ENCODE measurements at regions not wholly inside any gene's neighbourhood (a gene's known extent, or its start where the extent isn't known, plus 50 kb on each side); places are given as distances from the start of the nearest gene placed in this dataset.

DNA sequence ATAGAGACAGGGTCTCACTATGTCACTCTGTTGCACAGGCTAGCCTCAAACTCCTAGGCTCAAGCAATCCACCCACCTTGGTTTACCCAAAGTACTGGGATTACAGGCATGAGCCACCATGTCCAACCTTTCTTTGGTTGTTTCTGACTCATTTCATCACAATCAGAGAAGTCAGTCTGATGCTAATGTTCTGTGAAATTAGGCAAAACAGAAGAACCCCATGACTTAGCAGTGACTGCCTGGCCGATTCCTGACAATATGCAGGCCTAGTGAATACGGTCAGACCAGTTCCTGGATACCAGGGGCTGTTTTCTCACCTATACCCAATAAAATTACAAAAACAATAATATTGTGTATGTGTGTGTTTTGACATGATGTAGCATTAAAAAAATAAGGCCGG lies 58.8 kb upstream of the BTN3A2 start:
- no TSS peak for BruUV-seq (replicated peaks)
- Histone ChIP-seq H3K27me3 (ENCODE audit: control insufficient read depth, insufficient read depth, low read length) (no peaks in the 10 kb centered on the region), H3K4me3 (ENCODE audit: low read depth in 2 of 2, low read length in 2 of 2) (no peak overlapping the region), H3K4me1 (ENCODE audit: control insufficient read depth, insufficient read depth, low read length) (peaks cover 9% of the 10 kb centered on the region), H3K9me3 (ENCODE audit: control insufficient read depth, insufficient read depth, low read depth, low read length) (no peaks in the 10 kb centered on the region), H3K36me3 (ENCODE audit: control insufficient read depth, insufficient read depth, low read length) (no peaks in the 10 kb centered on the region), H3K27ac (ENCODE audit: low read length) (no peak overlapping the region)
- DNase-seq (ENCODE audit: low read depth, low spot score), result no peak
- ChIA-PET CTCF (no interaction called here), POLR2A (no interaction called here)
- no peak for TF ChIP-seq TCF7L2 (IDR thresholded peaks at IDR 0.05; ENCODE audit: low read depth, low read length)
- TF ChIP-seq SIN3A (IDR thresholded peaks at IDR 0.05; ENCODE audit: borderline replicate concordance, insufficient read depth, low read depth, low read length), result no peak
- TF ChIP-seq, protein P1, sequence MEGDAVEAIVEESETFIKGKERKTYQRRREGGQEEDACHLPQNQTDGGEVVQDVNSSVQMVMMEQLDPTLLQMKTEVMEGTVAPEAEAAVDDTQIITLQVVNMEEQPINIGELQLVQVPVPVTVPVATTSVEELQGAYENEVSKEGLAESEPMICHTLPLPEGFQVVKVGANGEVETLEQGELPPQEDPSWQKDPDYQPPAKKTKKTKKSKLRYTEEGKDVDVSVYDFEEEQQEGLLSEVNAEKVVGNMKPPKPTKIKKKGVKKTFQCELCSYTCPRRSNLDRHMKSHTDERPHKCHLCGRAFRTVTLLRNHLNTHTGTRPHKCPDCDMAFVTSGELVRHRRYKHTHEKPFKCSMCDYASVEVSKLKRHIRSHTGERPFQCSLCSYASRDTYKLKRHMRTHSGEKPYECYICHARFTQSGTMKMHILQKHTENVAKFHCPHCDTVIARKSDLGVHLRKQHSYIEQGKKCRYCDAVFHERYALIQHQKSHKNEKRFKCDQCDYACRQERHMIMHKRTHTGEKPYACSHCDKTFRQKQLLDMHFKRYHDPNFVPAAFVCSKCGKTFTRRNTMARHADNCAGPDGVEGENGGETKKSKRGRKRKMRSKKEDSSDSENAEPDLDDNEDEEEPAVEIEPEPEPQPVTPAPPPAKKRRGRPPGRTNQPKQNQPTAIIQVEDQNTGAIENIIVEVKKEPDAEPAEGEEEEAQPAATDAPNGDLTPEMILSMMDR (IDR thresholded peaks at IDR 0.05), result no peak
- no peak for TF ChIP-seq POLR2AphosphoS5 (IDR thresholded peaks at IDR 0.05; ENCODE audit: low read depth, low read length)
- TF ChIP-seq, protein P2, sequence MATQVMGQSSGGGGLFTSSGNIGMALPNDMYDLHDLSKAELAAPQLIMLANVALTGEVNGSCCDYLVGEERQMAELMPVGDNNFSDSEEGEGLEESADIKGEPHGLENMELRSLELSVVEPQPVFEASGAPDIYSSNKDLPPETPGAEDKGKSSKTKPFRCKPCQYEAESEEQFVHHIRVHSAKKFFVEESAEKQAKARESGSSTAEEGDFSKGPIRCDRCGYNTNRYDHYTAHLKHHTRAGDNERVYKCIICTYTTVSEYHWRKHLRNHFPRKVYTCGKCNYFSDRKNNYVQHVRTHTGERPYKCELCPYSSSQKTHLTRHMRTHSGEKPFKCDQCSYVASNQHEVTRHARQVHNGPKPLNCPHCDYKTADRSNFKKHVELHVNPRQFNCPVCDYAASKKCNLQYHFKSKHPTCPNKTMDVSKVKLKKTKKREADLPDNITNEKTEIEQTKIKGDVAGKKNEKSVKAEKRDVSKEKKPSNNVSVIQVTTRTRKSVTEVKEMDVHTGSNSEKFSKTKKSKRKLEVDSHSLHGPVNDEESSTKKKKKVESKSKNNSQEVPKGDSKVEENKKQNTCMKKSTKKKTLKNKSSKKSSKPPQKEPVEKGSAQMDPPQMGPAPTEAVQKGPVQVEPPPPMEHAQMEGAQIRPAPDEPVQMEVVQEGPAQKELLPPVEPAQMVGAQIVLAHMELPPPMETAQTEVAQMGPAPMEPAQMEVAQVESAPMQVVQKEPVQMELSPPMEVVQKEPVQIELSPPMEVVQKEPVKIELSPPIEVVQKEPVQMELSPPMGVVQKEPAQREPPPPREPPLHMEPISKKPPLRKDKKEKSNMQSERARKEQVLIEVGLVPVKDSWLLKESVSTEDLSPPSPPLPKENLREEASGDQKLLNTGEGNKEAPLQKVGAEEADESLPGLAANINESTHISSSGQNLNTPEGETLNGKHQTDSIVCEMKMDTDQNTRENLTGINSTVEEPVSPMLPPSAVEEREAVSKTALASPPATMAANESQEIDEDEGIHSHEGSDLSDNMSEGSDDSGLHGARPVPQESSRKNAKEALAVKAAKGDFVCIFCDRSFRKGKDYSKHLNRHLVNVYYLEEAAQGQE (IDR thresholded peaks at IDR 0.05; ENCODE audit: insufficient read depth in 1 of 2, low read depth in 2 of 2, low read length in 1 of 2), result no peak
- intact Hi-C loops (cut with micrococcal nuclease; ENCODE audit: unreplicated experiment) (no loop called here), in situ Hi-C loops (cut with HindIII; ENCODE audit: low pct_unique_long_range_greater_than_20kb, low sequenced_read_pairs) (no loop called here)
- ATAC-seq, result no peak

DNA sequence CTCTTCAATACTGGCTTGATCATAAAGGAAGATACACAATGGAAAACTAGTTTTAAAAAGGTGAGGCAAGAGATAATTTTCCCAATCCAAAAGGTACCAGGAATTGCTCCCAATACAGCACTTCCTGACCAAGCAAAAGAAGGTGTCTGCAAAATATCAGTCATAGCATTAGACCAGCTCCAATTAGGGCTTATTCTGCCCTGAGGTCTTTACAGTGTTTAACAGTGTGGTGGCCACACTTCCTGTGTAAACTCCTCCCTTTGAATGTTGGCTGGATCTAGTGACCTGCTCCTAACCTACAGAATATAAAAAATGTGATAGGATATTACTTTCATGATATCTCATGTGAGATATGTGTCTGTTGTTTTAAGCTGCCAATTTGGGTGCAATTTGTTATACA lies 57.1 kb upstream of the BTN3A2 start:
- H3K36me3 ChIP-seq (ENCODE audit: control insufficient read depth, insufficient read depth, low read length), result no peaks in the 10 kb centered on the region
- no peak for DNase-seq (ENCODE audit: low read depth, low spot score)
- no TSS peak for BruUV-seq (replicated peaks)
- intact Hi-C loops (cut with micrococcal nuclease; ENCODE audit: unreplicated experiment) (no loop called here), in situ Hi-C loops (cut with HindIII; ENCODE audit: low pct_unique_long_range_greater_than_20kb, low sequenced_read_pairs) (no loop called here)
- H3K4me3 ChIP-seq (ENCODE audit: low read depth in 2 of 2, low read length in 2 of 2), result no peak overlapping the region
- no peak overlapping the region for H3K27ac ChIP-seq (ENCODE audit: low read length)
- H3K4me1 ChIP-seq (ENCODE audit: control insufficient read depth, insufficient read depth, low read length), result peaks cover 9% of the 10 kb centered on the region
- ChIA-PET POLR2A (no interaction called here), CTCF (no interaction called here)
- no peaks in the 10 kb centered on the region for H3K27me3 ChIP-seq (ENCODE audit: control insufficient read depth, insufficient read depth, low read length)
- TF ChIP-seq, protein P2 (IDR thresholded peaks at IDR 0.05; ENCODE audit: insufficient read depth in 1 of 2, low read depth in 2 of 2, low read length in 1 of 2), result no peak
- TF ChIP-seq, protein P1 (IDR thresholded peaks at IDR 0.05), result no peak
- TF ChIP-seq SIN3A (IDR thresholded peaks at IDR 0.05; ENCODE audit: borderline replicate concordance, insufficient read depth, low read depth, low read length) (no peak), POLR2AphosphoS5 (IDR thresholded peaks at IDR 0.05; ENCODE audit: low read depth, low read length) (no peak), TCF7L2 (IDR thresholded peaks at IDR 0.05; ENCODE audit: low read depth, low read length) (no peak)
- no peaks in the 10 kb centered on the region for H3K9me3 ChIP-seq (ENCODE audit: control insufficient read depth, insufficient read depth, low read depth, low read length)
- no peak for ATAC-seq
